ENCODE measurements at regions not wholly inside any gene's neighbourhood (a gene's known extent, or its start where the extent isn't known, plus 50 kb on each side); places are given as distances from the start of the nearest gene placed in this dataset.

DNA sequence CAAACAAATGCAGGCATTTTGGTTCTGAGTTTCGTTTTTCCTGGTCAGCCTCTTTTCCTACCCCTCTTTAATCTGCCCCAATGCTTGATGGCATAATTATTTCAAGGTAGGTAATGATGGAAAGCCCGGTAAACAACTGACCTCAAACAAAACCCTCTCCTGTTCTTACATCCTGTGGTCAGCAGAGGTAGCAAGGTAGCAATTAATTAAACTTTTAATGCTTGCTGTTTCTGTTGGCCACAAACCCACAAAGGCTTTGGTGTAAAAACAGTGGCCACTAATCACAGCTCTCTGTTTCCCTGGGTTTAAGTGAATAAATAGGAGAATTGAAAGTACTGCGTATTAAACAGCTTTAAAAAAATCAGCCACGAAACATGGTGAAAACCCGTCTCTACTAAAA lies 261.5 kb upstream of the SOX4 start:
- TF ChIP-seq CTCF (IDR thresholded peaks at IDR 0.05; ENCODE audit: insufficient read depth, low read length): no peak
- TF ChIP-seq GABPA (IDR thresholded peaks at IDR 0.05; ENCODE audit: low read depth): no peak
- no peak for TF ChIP-seq REST (IDR thresholded peaks at IDR 0.05; ENCODE audit: insufficient replicate concordance, low read depth)
- no peak for TF ChIP-seq SPI1 (IDR thresholded peaks at IDR 0.05; ENCODE audit: borderline replicate concordance, low read depth)

Measured in HL-60 (cell line).